CD14-positive monocyte (primary cell): ENCODE measurements at regions not wholly inside any gene's neighbourhood (a gene's known extent, or its start where the extent isn't known, plus 50 kb on each side); places are given as distances from the start of the nearest gene placed in this dataset.

Experiments used
- DNase-seq, 3 donors: peaks; one replicate each; pipeline ENCODE4 v3.0.0-alpha.2; 2011 to 2022
- H2AFZ ChIP-seq: 2 replicates; pipeline ENCODE4 v1.6.0; 2012; ENCODE audit warnings: mild to moderate bottlenecking, low read depth, low read length, inconsistent platforms; ENCODE audit not compliant: insufficient read depth, poor library complexity, severe bottlenecking
- H3K27ac ChIP-seq, 2 donors: 1 replicate in 1 of 2; 2 replicates in 1 of 2; pipeline ENCODE4 v1.5.1; 2012 to 2013; ENCODE audit warnings: low read length in 2 of 2, control low read depth in 1 of 2, inconsistent platforms in 1 of 2, low read depth in 1 of 2, mild to moderate bottlenecking in 1 of 2
- H3K27me3 ChIP-seq, 2 donors: one replicate each; pipeline versions ENCODE4 v1.6.0 to v1.6.1; 2011 to 2013; ENCODE audit warnings: low read length in 2 of 2; ENCODE audit not compliant: control insufficient read depth in 2 of 2, insufficient read depth in 2 of 2
- H3K36me3 ChIP-seq, 2 donors: replicated peaks in 1 of 2; 1 replicate in 1 of 2; 2 replicates in 1 of 2; pipeline versions ENCODE4 v1.5.1 to v1.6.1; 2012 to 2013; ENCODE audit warnings: low read length in 2 of 2, control low read depth in 1 of 2, inconsistent platforms in 1 of 2, mild to moderate bottlenecking in 1 of 2; ENCODE audit not compliant: insufficient read depth in 2 of 2, control insufficient read depth in 1 of 2
- H3K4me1 ChIP-seq, 2 donors: 1 replicate in 1 of 2; 2 replicates in 1 of 2; pipeline versions ENCODE4 v1.5.1 to v1.6.1; 2012 to 2013; ENCODE audit warnings: low read length in 2 of 2, control low read depth in 1 of 2, inconsistent platforms in 1 of 2, mild to moderate bottlenecking in 1 of 2, moderate library complexity in 1 of 2; ENCODE audit not compliant: insufficient read depth in 2 of 2, control insufficient read depth in 1 of 2
- H3K4me2 ChIP-seq: replicated peaks from 2 replicates; pipeline ENCODE3; 2012; ENCODE audit warnings: low read length, moderate library complexity, mild to moderate bottlenecking; ENCODE audit not compliant: poor library complexity, severe bottlenecking; ENCODE audit errors: extremely low read depth
- H3K4me3 ChIP-seq, 3 experiments: fragments of 200-600 bp in 1 of 3; sonication (generic) in 1 of 3; replicated peaks in 1 of 3; 1 replicate in 2 of 3; 2 replicates in 1 of 3; pipeline ENCODE4 v1.5.1; 2011 to 2013; ENCODE audit warnings: low read length in 3 of 3, mild to moderate bottlenecking in 3 of 3, control low read depth in 2 of 3, low read depth in 2 of 3, inconsistent platforms in 1 of 3, moderate library complexity in 1 of 3
- H3K79me2 ChIP-seq: 2 replicates; pipeline ENCODE4 v1.6.0; 2012; ENCODE audit warnings: mild to moderate bottlenecking, control low read depth, inconsistent platforms, low read length, moderate library complexity; ENCODE audit not compliant: insufficient read depth
- H3K9ac ChIP-seq: 2 replicates; pipeline ENCODE4 v1.6.0; 2017; ENCODE audit warnings: low read length, mild to moderate bottlenecking; ENCODE audit not compliant: insufficient read depth, poor library complexity, severe bottlenecking
- H3K9me3 ChIP-seq, 2 donors: replicated peaks in 1 of 2; 1 replicate in 1 of 2; 2 replicates in 1 of 2; pipeline versions ENCODE4 v1.5.1 to v1.6.1; 2012 to 2013; ENCODE audit warnings: low read length in 2 of 2, control low read depth in 1 of 2; ENCODE audit not compliant: control insufficient read depth in 1 of 2, insufficient read depth in 1 of 2
- H4K20me1 ChIP-seq: 2 replicates; pipeline ENCODE4 v1.6.0; 2012; ENCODE audit warnings: mild to moderate bottlenecking, low read length, control low read depth, moderate library complexity; ENCODE audit not compliant: insufficient read depth
- H3K27ac Mint-ChIP-seq, 7 donors: one replicate each; pipeline ENCODE4 v1.8.0; 2020; ENCODE audit warnings: mild to moderate bottlenecking in 7 of 7, mixed read lengths in 7 of 7, moderate library complexity in 6 of 7, inconsistent platforms in 2 of 7
- H3K27me3 Mint-ChIP-seq, 3 donors: one replicate each; pipeline ENCODE4 v1.8.0; 2021 to 2022; ENCODE audit warnings: low read depth in 3 of 3, mild to moderate bottlenecking in 3 of 3, mixed read lengths in 3 of 3, moderate library complexity in 3 of 3, inconsistent platforms in 1 of 3
- H3K36me3 Mint-ChIP-seq, 2 donors: one replicate each; pipeline ENCODE4 v1.8.0; 2020; ENCODE audit warnings: mixed read lengths in 2 of 2, inconsistent platforms in 1 of 2, mild to moderate bottlenecking in 1 of 2
- H3K4me1 Mint-ChIP-seq: one replicate; pipeline ENCODE4 v1.8.0; 2020; ENCODE audit warnings: mild to moderate bottlenecking, mixed read lengths
- H3K4me3 Mint-ChIP-seq, 2 donors: one replicate each; pipeline ENCODE4 v1.8.0; 2020; ENCODE audit warnings: mild to moderate bottlenecking in 2 of 2, mixed read lengths in 2 of 2, moderate library complexity in 1 of 2
- H3K9me3 Mint-ChIP-seq, 7 donors: one replicate each; pipeline ENCODE4 v1.8.0; 2020 to 2022; ENCODE audit warnings: mixed read lengths in 7 of 7, mild to moderate bottlenecking in 6 of 7, moderate library complexity in 6 of 7, inconsistent platforms in 2 of 7
- CTCF ChIP-seq: fragments of 200-600 bp; IDR thresholded peaks from one replicate; pipeline ENCODE4 v1.8.0; 2022; ENCODE audit warnings: antibody characterized with exemption, mild to moderate bottlenecking
- WGBS: methylation state at CpG from one replicate; pipeline ENCODE4 v1.1.5; 2013; ENCODE audit warnings: missing lambda C conversion rate; ENCODE audit not compliant: insufficient coverage; 5-methylcytosine and 5-hydroxymethylcytosine counted together
- intact Hi-C, 2 donors: fragments of 100-400 bp; cut with micrococcal nuclease; formaldehyde crosslinking; loops; one replicate each; pipeline versions ENCODE4 v1.15.0 to v1.15.1; 2023

DNA sequence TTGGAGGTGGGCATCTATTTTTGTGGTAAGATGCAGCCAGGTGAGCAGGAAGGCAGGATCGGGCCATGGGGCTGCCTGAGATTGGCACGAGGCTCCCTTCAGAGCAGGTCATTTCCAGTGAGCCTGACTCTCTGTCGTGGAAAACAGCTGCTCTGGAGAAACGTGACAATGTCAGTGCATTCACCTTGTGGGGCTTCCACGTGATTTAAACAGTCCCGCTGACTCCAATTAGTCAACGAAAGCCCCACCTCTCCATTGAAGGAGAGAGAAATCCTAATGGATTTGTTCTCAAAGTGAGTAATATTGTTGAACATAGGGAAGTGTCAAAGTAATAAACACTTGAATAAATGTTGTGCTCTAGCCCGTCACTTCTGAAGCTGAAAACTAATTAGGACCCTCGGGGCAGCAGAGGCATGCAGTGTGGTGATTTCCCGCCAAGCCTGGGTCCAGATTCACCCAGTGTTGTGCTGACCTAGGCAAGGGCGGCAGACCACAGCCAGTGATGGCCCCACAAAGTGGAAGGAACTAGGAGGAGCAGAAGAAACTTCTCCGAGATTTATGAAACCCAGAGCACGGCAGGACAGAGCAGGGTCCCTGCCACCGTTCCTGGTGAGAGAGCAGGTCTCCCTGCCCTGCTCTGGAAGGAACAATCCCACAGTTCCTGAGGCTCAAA is 172.5 kb upstream of the C1orf174 start:
- WGBS: 67% methylated on average over 10 of the region's 14 CpGs
- H3K9me3 Mint-ChIP-seq: peaks cover 0 to 3% (median 0%) of the 10 kb centered on the region in 7 donors
- intact Hi-C loops: no loop called here

More for the DNA sequence above, 172.5 kb upstream of the C1orf174 start:
- no peaks in the 10 kb centered on the region for H4K20me1 ChIP-seq
- H3K27ac ChIP-seq: no peak overlapping the region
- H3K4me1 Mint-ChIP-seq: no peaks in the 10 kb centered on the region
- no peak overlapping the region for H3K4me3 ChIP-seq
- peaks cover 5 to 7% (median 6%) of the 10 kb centered on the region in 3 donors for H3K27me3 Mint-ChIP-seq
- no peaks in the 10 kb centered on the region for H3K36me3 ChIP-seq
- no peak overlapping the region for H3K4me2 ChIP-seq
- peak overlapping the region in 1 of 7 donors; percentile 8 for H3K27ac Mint-ChIP-seq
- no peak overlapping the region for H3K9ac ChIP-seq
- H3K4me3 Mint-ChIP-seq: no peak overlapping the region
- TF ChIP-seq CTCF: no peak
- H3K4me1 ChIP-seq: no peaks in the 10 kb centered on the region
- no peaks in the 10 kb centered on the region for H3K79me2 ChIP-seq
- peaks cover 0 to 2% of the 10 kb centered on the region in 2 donors for H3K9me3 ChIP-seq
- H3K27me3 ChIP-seq: no peaks in the 10 kb centered on the region
- no peaks in the 10 kb centered on the region for H3K36me3 Mint-ChIP-seq
- H2AFZ ChIP-seq: no peak overlapping the region
- no peak for DNase-seq
